Chondrocyte (in vitro differentiated cells): ENCODE measurements at regions not wholly inside any gene's neighbourhood (a gene's known extent, or its start where the extent isn't known, plus 50 kb on each side); places are given as distances from the start of the nearest gene placed in this dataset.

Experiments
- DNase-seq: peaks from one replicate; pipeline ENCODE4 v3.0.0; 2021; ENCODE audit warnings: mixed read lengths, low spot score
- H3K27ac Mint-ChIP-seq: one replicate; pipeline ENCODE4 v1.8.0; 2021; ENCODE audit warnings: mild to moderate bottlenecking, moderate library complexity, mixed read lengths; ENCODE audit not compliant: unreplicated experiment
- H3K27me3 Mint-ChIP-seq: 2 replicates; pipeline ENCODE4 v1.8.0; 2021; ENCODE audit warnings: low read depth, mixed read lengths
- H3K36me3 Mint-ChIP-seq: 2 replicates; pipeline ENCODE4 v1.8.0; 2021; ENCODE audit warnings: low read depth, mixed read lengths
- H3K4me1 Mint-ChIP-seq: 2 replicates; pipeline ENCODE4 v1.8.0; 2021; ENCODE audit warnings: low read depth, mild to moderate bottlenecking, mixed read lengths
- H3K4me3 Mint-ChIP-seq: one replicate; pipeline ENCODE4 v1.8.0; 2021; ENCODE audit warnings: mild to moderate bottlenecking, moderate library complexity, mixed read lengths; ENCODE audit not compliant: unreplicated experiment
- H3K9me3 Mint-ChIP-seq: 2 replicates; pipeline ENCODE4 v1.8.0; 2021; ENCODE audit warnings: low read depth, mixed read lengths
- CTCF ChIP-seq: fragments of 200-600 bp; sonication (generic); IDR thresholded peaks from 2 replicates; pipeline ENCODE4 v1.5.0; 2021; ENCODE audit warnings: antibody characterized with exemption, mild to moderate bottlenecking, moderate library complexity

DNA sequence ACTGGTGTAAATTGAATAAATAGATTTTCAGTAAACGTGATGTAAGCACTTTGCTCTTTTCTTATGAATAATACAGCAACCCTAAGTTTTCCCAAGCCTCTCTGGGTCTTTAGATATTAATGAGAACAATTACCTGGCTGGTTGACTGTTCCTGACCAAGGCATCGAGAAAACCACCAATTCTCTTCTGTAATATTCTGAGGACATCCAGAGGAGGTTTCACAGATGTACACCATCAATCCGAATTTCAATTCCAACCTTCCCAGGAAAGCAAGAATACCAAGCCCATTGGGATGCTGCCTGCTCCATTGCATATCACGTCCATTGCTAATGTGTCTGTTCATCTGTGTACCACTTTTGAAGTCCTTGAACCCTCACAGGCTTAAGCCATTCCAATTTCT, 571.8 kb downstream of the NUP35 start:
- H3K36me3 Mint-ChIP-seq, result peaks cover 3% of the 10 kb centered on the region
- H3K27me3 Mint-ChIP-seq, result no peaks in the 10 kb centered on the region
- H3K9me3 Mint-ChIP-seq, result peaks cover 16% of the 10 kb centered on the region
- H3K4me1 Mint-ChIP-seq, result no peaks in the 10 kb centered on the region
- no peak overlapping the region for H3K4me3 Mint-ChIP-seq
- TF ChIP-seq CTCF, result no peak
- DNase-seq, result no peak
- no peak overlapping the region for H3K27ac Mint-ChIP-seq

DNA sequence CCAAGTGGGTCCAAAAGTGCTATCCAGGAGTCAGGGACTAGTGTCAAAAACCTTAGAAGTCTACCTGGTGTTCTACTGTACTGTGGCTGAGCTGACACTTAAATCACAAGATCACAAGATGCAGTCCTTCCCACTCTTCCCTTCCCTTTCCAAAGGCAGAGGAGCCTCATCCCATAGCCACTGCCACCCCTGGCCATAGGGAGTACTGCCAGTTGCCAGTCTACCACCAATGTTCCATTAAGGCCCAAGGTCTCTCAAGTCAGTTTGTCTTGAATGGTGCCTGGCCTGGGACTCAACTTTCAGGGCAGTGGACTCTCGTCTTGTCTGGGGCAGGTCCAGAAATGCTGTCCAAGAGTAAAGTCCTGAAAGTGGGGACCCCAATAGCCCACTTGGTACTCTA, 585.6 kb downstream of the NUP35 start:
- Mint-ChIP-seq H3K4me3 (no peak overlapping the region), H3K36me3 (no peaks in the 10 kb centered on the region), H3K27ac (no peak overlapping the region), H3K27me3 (peaks cover 8% of the 10 kb centered on the region), H3K4me1 (no peaks in the 10 kb centered on the region), H3K9me3 (no peaks in the 10 kb centered on the region)
- no peak for DNase-seq
- TF ChIP-seq CTCF, result no peak

DNA sequence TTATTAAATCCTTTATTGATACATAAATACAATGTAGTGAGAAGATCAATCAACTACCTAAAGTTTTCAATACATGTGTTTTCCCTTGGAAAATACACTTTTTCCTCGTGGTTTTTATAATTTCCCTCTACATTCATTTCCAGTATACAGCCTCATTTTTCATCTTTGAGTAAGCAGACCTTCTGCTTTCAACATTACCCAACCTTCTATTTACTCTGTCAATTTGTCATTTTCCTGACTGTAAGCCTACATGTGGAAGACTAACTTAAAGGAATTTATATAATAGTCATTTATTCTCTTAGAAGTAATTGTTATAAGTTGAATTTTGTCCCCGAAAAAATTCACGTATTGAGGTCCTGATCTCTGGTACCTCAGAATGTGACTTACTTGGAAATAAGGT, 594.0 kb downstream of the NUP35 start:
- no peak for TF ChIP-seq CTCF
- no peak for DNase-seq
- no peak overlapping the region for H3K4me3 Mint-ChIP-seq
- H3K36me3 Mint-ChIP-seq, result no peaks in the 10 kb centered on the region
- H3K9me3 Mint-ChIP-seq, result no peaks in the 10 kb centered on the region
- H3K4me1 Mint-ChIP-seq, result no peaks in the 10 kb centered on the region
- H3K27ac Mint-ChIP-seq, result no peak overlapping the region
- H3K27me3 Mint-ChIP-seq, result peaks cover 17% of the 10 kb centered on the region

- H3K4me1 Mint-ChIP-seq, result no peaks in the 10 kb centered on the region
- H3K27me3 Mint-ChIP-seq, result peaks cover 8% of the 10 kb centered on the region
- no peaks in the 10 kb centered on the region for H3K9me3 Mint-ChIP-seq
- no peak overlapping the region for H3K4me3 Mint-ChIP-seq
- H3K36me3 Mint-ChIP-seq, result no peaks in the 10 kb centered on the region
- no peak for DNase-seq
- no peak for TF ChIP-seq CTCF
- H3K27ac Mint-ChIP-seq, result no peak overlapping the region
These were observed 599.0 kb downstream of the NUP35 start for GRCh38 chr2:183723278-183723677.

- no peaks in the 10 kb centered on the region for H3K36me3 Mint-ChIP-seq
- H3K9me3 Mint-ChIP-seq, result no peaks in the 10 kb centered on the region
- TF ChIP-seq CTCF, result no peak
- no peak overlapping the region for H3K27ac Mint-ChIP-seq
- H3K27me3 Mint-ChIP-seq, result peaks cover 8% of the 10 kb centered on the region
- no peak for DNase-seq
- no peaks in the 10 kb centered on the region for H3K4me1 Mint-ChIP-seq
- no peak overlapping the region for H3K4me3 Mint-ChIP-seq
These were observed 605.1 kb downstream of the NUP35 start for GRCh38 chr2:183729380-183729779.
